B cell (primary cell): ENCODE measurements at regions not wholly inside any gene's neighbourhood (a gene's known extent, or its start where the extent isn't known, plus 50 kb on each side); places are given as distances from the start of the nearest gene placed in this dataset. TPM values are rescaled to one million over a fixed set of nuclear protein-coding genes. Genes with fewer than 3 reads are reported as not detected.

ENCODE experiments used
- ATAC-seq: fragments of 200-7000 bp; cut with Tn5 transposase; one replicate; pipeline ENCODE4 v1.10.0; 2021; ENCODE audit warnings: low read depth, mild to moderate bottlenecking, moderate number of reproducible peaks, moderate library complexity
- CTCF ChIA-PET: fragments of 350-600 bp; sonication (Branson Sonifier 250); formaldehyde crosslinking; loops from one replicate; lab custom pipeline; 2021; ENCODE audit warnings: antibody characterized with exemption, inconsistent platforms; lab: Charles Lee
- POLR2A ChIA-PET: fragments of 350-600 bp; sonication (Branson Sonifier 250); formaldehyde crosslinking; loops from one replicate; lab custom pipeline; 2021; ENCODE audit warnings: antibody characterized with exemption; lab: Charles Lee
- DNase-seq: peaks from one replicate; pipeline ENCODE4 v3.0.0; 2013
- H2AFZ ChIP-seq: 2 replicates; pipeline ENCODE4 v1.6.1; 2012; ENCODE audit warnings: mild to moderate bottlenecking, low read depth, low read length; ENCODE audit not compliant: insufficient read depth, poor library complexity, severe bottlenecking
- H3K27ac ChIP-seq, 2 donors: 1 replicate in 1 of 2; 2 replicates in 1 of 2; pipeline ENCODE4 v1.5.1; 2012 to 2013; ENCODE audit warnings: low read length in 2 of 2, mild to moderate bottlenecking in 2 of 2, moderate library complexity in 1 of 2
- H3K27me3 ChIP-seq, 4 experiments: fragments of 200-600 bp in 1 of 4; sonication (generic) in 1 of 4; replicated peaks in 1 of 4; 1 replicate in 2 of 4; 2 replicates in 2 of 4; pipeline versions ENCODE4 v1.6.1 to v1.7.0; 2013 to 2016; ENCODE audit warnings: low read length in 3 of 4, mild to moderate bottlenecking in 2 of 4, mixed read lengths in 1 of 4, moderate library complexity in 1 of 4; ENCODE audit not compliant: insufficient read depth in 4 of 4, control insufficient read depth in 3 of 4; ENCODE audit errors: control extremely low read depth in 1 of 4
- H3K36me3 ChIP-seq, 2 experiments: replicated peaks in 1 of 2; 1 replicate in 1 of 2; 2 replicates in 1 of 2; pipeline versions ENCODE4 v1.6.1 to v1.7.1; 2013; ENCODE audit warnings: low read length in 1 of 2; ENCODE audit not compliant: insufficient read depth in 2 of 2, control insufficient read depth in 1 of 2; ENCODE audit errors: control extremely low read depth in 1 of 2, extremely low read depth in 1 of 2
- H3K4me1 ChIP-seq, 2 donors: fragments of 200-600 bp in 1 of 2; sonication (generic) in 1 of 2; 1 replicate in 1 of 2; 2 replicates in 1 of 2; pipeline versions ENCODE4 v1.5.1 to v1.6.1; 2013 to 2017; ENCODE audit warnings: low read length in 2 of 2; ENCODE audit not compliant: control insufficient read depth in 2 of 2, insufficient read depth in 2 of 2
- H3K4me2 ChIP-seq: replicated peaks from 2 replicates; pipeline ENCODE3; 2012; ENCODE audit warnings: mild to moderate bottlenecking, low read depth, low read length; ENCODE audit not compliant: poor library complexity, severe bottlenecking
- H3K4me3 ChIP-seq, 5 experiments: fragments of 200-600 bp in 1 of 5; sonication (generic) in 1 of 5; 1 replicate in 3 of 5; 2 replicates in 2 of 5; pipeline versions ENCODE4 v1.5.1 to v1.7.0; 2011 to 2016; ENCODE audit warnings: low read length in 4 of 5, mild to moderate bottlenecking in 4 of 5, low read depth in 2 of 5, control low read depth in 1 of 5, moderate library complexity in 1 of 5; ENCODE audit not compliant: insufficient read depth in 1 of 5; ENCODE audit errors: control extremely low read depth in 1 of 5, extremely low read depth in 1 of 5
- H3K79me2 ChIP-seq: fragments of 200-600 bp; sonication (generic); one replicate; pipeline ENCODE4 v1.6.0; 2016; ENCODE audit warnings: low read length; ENCODE audit not compliant: control insufficient read depth, insufficient read depth
- H3K9ac ChIP-seq: fragments of 200-600 bp; sonication (generic); 2 replicates; pipeline ENCODE4 v1.6.1; 2017; ENCODE audit warnings: mild to moderate bottlenecking, low read length, moderate library complexity
- H3K9me3 ChIP-seq, 3 donors: one replicate each; pipeline versions ENCODE4 v1.6.1 to v1.7.1; 2013; ENCODE audit warnings: low read length in 2 of 3; ENCODE audit not compliant: control insufficient read depth in 2 of 3, insufficient read depth in 1 of 3; ENCODE audit errors: control extremely low read depth in 1 of 3
- H4K20me1 ChIP-seq: 2 replicates; pipeline ENCODE4 v1.6.0; 2012; ENCODE audit warnings: mild to moderate bottlenecking, low read length; ENCODE audit not compliant: insufficient read depth, control insufficient read depth, poor library complexity, severe bottlenecking
- H3K27ac Mint-ChIP-seq: one replicate; pipeline ENCODE4 v1.8.0; 2021; ENCODE audit warnings: mixed read lengths
- H3K27me3 Mint-ChIP-seq: one replicate; pipeline ENCODE4 v1.8.0; 2021; ENCODE audit warnings: mixed read lengths
- H3K4me1 Mint-ChIP-seq: one replicate; pipeline ENCODE4 v1.8.0; 2021; ENCODE audit warnings: mixed read lengths
- H3K4me3 Mint-ChIP-seq: one replicate; pipeline ENCODE4 v1.8.0; 2021; ENCODE audit warnings: mixed read lengths
- H3K9me3 Mint-ChIP-seq: one replicate; pipeline ENCODE4 v1.8.0; 2022; ENCODE audit warnings: mixed read lengths; ENCODE audit not compliant: insufficient read depth
- EZH2 ChIP-seq: IDR thresholded peaks from 2 replicates; pipeline ENCODE4 v1.6.1; 2012; ENCODE audit warnings: borderline replicate concordance, low read depth, mild to moderate bottlenecking, moderate library complexity, low read length; ENCODE audit not compliant: insufficient read depth, poor library complexity, severe bottlenecking
- WGBS: methylation state at CpG from one replicate; pipeline ENCODE4 v1.1.5; 2013; ENCODE audit warnings: missing lambda C conversion rate; ENCODE audit not compliant: insufficient coverage; 5-methylcytosine and 5-hydroxymethylcytosine counted together
- intact Hi-C: fragments of 100-400 bp; cut with micrococcal nuclease; formaldehyde crosslinking; loops from one replicate; pipeline ENCODE4 v1.10.0; 2022
- small RNA-seq: library from RNA; depleted of rRNA; stranded (forward); fragments of <200 nt; gene quantifications from one replicate; pipeline ENCODE3, GENCODE V24; 2012; ENCODE audit warnings: low replicate concordance, low read depth; ENCODE audit not compliant: insufficient read length
- TF ChIP-seq, protein P1 (sequence below): fragments of 200-600 bp; IDR thresholded peaks from one replicate; pipeline ENCODE4 v1.8.0; 2022; ENCODE audit warnings: antibody characterized with exemption, mild to moderate bottlenecking

GRCh38 chr5:43771611-43772031, 168.6 kb downstream of the NNT start:
- Histone ChIP-seq H3K36me3 (no peaks in the 10 kb centered on the region), H2AFZ (no peak overlapping the region), H3K27ac (no peak overlapping the region), H3K4me2 (no peak overlapping the region), H3K9ac (no peak overlapping the region), H3K4me3 (no peak overlapping the region), H3K79me2 (no peaks in the 10 kb centered on the region), H3K4me1 (no peaks in the 10 kb centered on the region), H3K9me3 (no peaks in the 10 kb centered on the region), H3K27me3 (no peaks in the 10 kb centered on the region), H4K20me1 (no peaks in the 10 kb centered on the region)
- POLR2A ChIA-PET = no interaction called here
- no peaks in the 10 kb centered on the region for H3K9me3 Mint-ChIP-seq
- ATAC-seq (no peak), DNase-seq (no peak)
- TF ChIP-seq, protein P1, sequence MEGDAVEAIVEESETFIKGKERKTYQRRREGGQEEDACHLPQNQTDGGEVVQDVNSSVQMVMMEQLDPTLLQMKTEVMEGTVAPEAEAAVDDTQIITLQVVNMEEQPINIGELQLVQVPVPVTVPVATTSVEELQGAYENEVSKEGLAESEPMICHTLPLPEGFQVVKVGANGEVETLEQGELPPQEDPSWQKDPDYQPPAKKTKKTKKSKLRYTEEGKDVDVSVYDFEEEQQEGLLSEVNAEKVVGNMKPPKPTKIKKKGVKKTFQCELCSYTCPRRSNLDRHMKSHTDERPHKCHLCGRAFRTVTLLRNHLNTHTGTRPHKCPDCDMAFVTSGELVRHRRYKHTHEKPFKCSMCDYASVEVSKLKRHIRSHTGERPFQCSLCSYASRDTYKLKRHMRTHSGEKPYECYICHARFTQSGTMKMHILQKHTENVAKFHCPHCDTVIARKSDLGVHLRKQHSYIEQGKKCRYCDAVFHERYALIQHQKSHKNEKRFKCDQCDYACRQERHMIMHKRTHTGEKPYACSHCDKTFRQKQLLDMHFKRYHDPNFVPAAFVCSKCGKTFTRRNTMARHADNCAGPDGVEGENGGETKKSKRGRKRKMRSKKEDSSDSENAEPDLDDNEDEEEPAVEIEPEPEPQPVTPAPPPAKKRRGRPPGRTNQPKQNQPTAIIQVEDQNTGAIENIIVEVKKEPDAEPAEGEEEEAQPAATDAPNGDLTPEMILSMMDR = no peak
- no peak for TF ChIP-seq EZH2
- WGBS = 94% methylated on average over 3 of the region's 3 CpGs
- CTCF ChIA-PET = no interaction called here
- H3K27ac Mint-ChIP-seq = no peak overlapping the region
- intact Hi-C loops = no loop called here
- H3K4me3 Mint-ChIP-seq = no peak overlapping the region
- H3K4me1 Mint-ChIP-seq = no peaks in the 10 kb centered on the region
- no peaks in the 10 kb centered on the region for H3K27me3 Mint-ChIP-seq

GRCh38 chr5:43769571-43770355, 166.8 kb downstream of the NNT start:
- no peak overlapping the region for H3K9ac ChIP-seq
- H3K79me2 ChIP-seq = no peaks in the 10 kb centered on the region
- TF ChIP-seq EZH2 = no peak
- TF ChIP-seq, protein P1 = no peak
- H3K4me1 ChIP-seq = no peaks in the 10 kb centered on the region
- WGBS = 96% methylated on average over 4 of the region's 7 CpGs
- no peak for ATAC-seq
- Mint-ChIP-seq H3K9me3 (no peaks in the 10 kb centered on the region), H3K27ac (no peak overlapping the region), H3K4me3 (no peak overlapping the region), H3K4me1 (no peaks in the 10 kb centered on the region), H3K27me3 (no peaks in the 10 kb centered on the region)
- no peaks in the 10 kb centered on the region for H3K36me3 ChIP-seq
- no peak overlapping the region for H3K27ac ChIP-seq
- no peaks in the 10 kb centered on the region for H3K9me3 ChIP-seq
- H3K4me2 ChIP-seq = no peak overlapping the region
- no peaks in the 10 kb centered on the region for H4K20me1 ChIP-seq
- CTCF ChIA-PET = no interaction called here
- no peak overlapping the region for H2AFZ ChIP-seq
- H3K4me3 ChIP-seq = no peak overlapping the region
- DNase-seq = no peak
- intact Hi-C loops = no loop called here
- no peaks in the 10 kb centered on the region for H3K27me3 ChIP-seq
- POLR2A ChIA-PET = no interaction called here

Small RNA genes in the stretch of these regions (small RNA-seq; reads per million reads assigned to genes)
- gene RNU6-381P = not detected
